H1 (cell line): ENCODE measurements at regions not wholly inside any gene's neighbourhood (a gene's known extent, or its start where the extent isn't known, plus 50 kb on each side); places are given as distances from the start of the nearest gene placed in this dataset.

Source experiments
- CTCF ChIA-PET: fragments of 300-600 bp; sonication (Branson Sonifier 250); formaldehyde crosslinking; loops from one replicate; lab custom pipeline; 2021; ENCODE audit not compliant: partially characterized antibody; lab: Charles Lee
- POLR2A ChIA-PET: fragments of 300-600 bp; sonication (Branson Sonifier 250); formaldehyde crosslinking; loops from one replicate; lab custom pipeline; 2021; ENCODE audit warnings: inconsistent platforms; ENCODE audit not compliant: partially characterized antibody; lab: Charles Lee
- DNase-seq, 2 experiments: peaks; one replicate each; pipeline versions ENCODE4 v3.0.0 to v3.0.0-alpha.2; 2010 to 2022; ENCODE audit warnings: low spot score in 2 of 2, low read depth in 1 of 2, mixed read lengths in 1 of 2
- FAIRE-seq: peaks from 2 replicates; lab custom pipeline; 2011; peaks lifted over from hg19 to GRCh38; lab: Jason Lieb, UNC
- H2AFZ ChIP-seq: 2 replicates; pipeline ENCODE4 v1.8.1; 2012; ENCODE audit warnings: low read length, inconsistent platforms
- H2AK5ac ChIP-seq: 2 replicates; pipeline ENCODE4 v1.6.1; 2013; ENCODE audit warnings: low read depth, low read length
- H2BK120ac ChIP-seq: replicated peaks from 2 replicates; pipeline ENCODE3; 2013; ENCODE audit warnings: low read depth, low read length, inconsistent platforms
- H2BK12ac ChIP-seq: 2 replicates; pipeline ENCODE4 v1.6.1; 2013; ENCODE audit warnings: low read depth, low read length
- H2BK15ac ChIP-seq: 2 replicates; pipeline ENCODE4 v1.6.1; 2013; ENCODE audit warnings: low read length
- H2BK20ac ChIP-seq: 2 replicates; pipeline ENCODE4 v1.6.1; 2013; ENCODE audit warnings: low read length
- H2BK5ac ChIP-seq: 2 replicates; pipeline ENCODE4 v1.6.1; 2013; ENCODE audit warnings: low read depth, low read length
- H3K14ac ChIP-seq: 2 replicates; pipeline ENCODE4 v1.6.1; 2013; ENCODE audit warnings: inconsistent platforms; ENCODE audit not compliant: insufficient read length
- H3K18ac ChIP-seq: 2 replicates; pipeline ENCODE4 v1.6.1; 2013; ENCODE audit warnings: low read length; ENCODE audit errors: extremely low read depth
- H3K23ac ChIP-seq: 2 replicates; pipeline ENCODE4 v1.6.1; 2013; ENCODE audit warnings: inconsistent platforms; ENCODE audit not compliant: insufficient read length
- H3K23me2 ChIP-seq: 2 replicates; pipeline ENCODE4 v1.6.1; 2013; ENCODE audit warnings: low read depth, low read length
- H3K27ac ChIP-seq: 2 replicates; pipeline ENCODE4 v1.6.1; 2011; ENCODE audit warnings: low read depth, low read length, inconsistent platforms
- H3K27me3 ChIP-seq, 4 experiments: replicated peaks in 1 of 4; 1 replicate in 1 of 4; 2 replicates in 3 of 4; pipeline versions ENCODE4 v1.6.1 to v1.8.1; 2011 to 2013; ENCODE audit warnings: low read length in 3 of 4, mild to moderate bottlenecking in 3 of 4, inconsistent platforms in 2 of 4, mixed read lengths in 2 of 4, moderate library complexity in 1 of 4; ENCODE audit not compliant: control insufficient read depth in 3 of 4, insufficient read depth in 3 of 4; ENCODE audit errors: extremely low read depth in 1 of 4
- H3K36me3 ChIP-seq, 4 experiments: 2 replicates each; pipeline versions ENCODE4 v1.6.1 to v1.8.1; 2011 to 2013; ENCODE audit warnings: mild to moderate bottlenecking in 4 of 4, low read length in 3 of 4, moderate library complexity in 2 of 4, control low read depth in 1 of 4, inconsistent platforms in 1 of 4; ENCODE audit not compliant: insufficient read depth in 4 of 4, control insufficient read depth in 2 of 4
- H3K4ac ChIP-seq: replicated peaks from 2 replicates; pipeline ENCODE3; 2013; ENCODE audit warnings: low read length, low read depth, mixed read lengths, inconsistent platforms; ENCODE audit not compliant: insufficient read length
- H3K4me1 ChIP-seq, 4 experiments: replicated peaks in 1 of 4; 1 replicate in 1 of 4; 2 replicates in 3 of 4; pipeline versions ENCODE4 v1.6.1 to v1.8.1; 2011 to 2013; ENCODE audit warnings: low read length in 3 of 4, inconsistent platforms in 2 of 4, mixed read lengths in 1 of 4; ENCODE audit not compliant: insufficient read depth in 4 of 4, control insufficient read depth in 3 of 4
- H3K4me2 ChIP-seq, 2 experiments: 2 replicates each; pipeline versions ENCODE4 v1.6.1 to v1.8.1; 2011 to 2013; ENCODE audit warnings: low read depth in 2 of 2, low read length in 2 of 2, control low read depth in 1 of 2, inconsistent platforms in 1 of 2, mild to moderate bottlenecking in 1 of 2; ENCODE audit not compliant: insufficient read depth in 1 of 2
- H3K4me3 ChIP-seq, 4 experiments: fragments of 200-600, 300-600 bp in 1 of 4; sonication (generic), shearing (Covaris generic), sonication (Bioruptor Twin) in 1 of 4; 2 replicates each; pipeline versions ENCODE4 v1.5.1 to v1.8.1; 2011 to 2016; ENCODE audit warnings: low read length in 4 of 4, low read depth in 3 of 4, control low read depth in 2 of 4, inconsistent platforms in 2 of 4, mild to moderate bottlenecking in 2 of 4, mixed read lengths in 1 of 4, moderate library complexity in 1 of 4; ENCODE audit not compliant: insufficient read depth in 2 of 4; ENCODE audit errors: extremely low read depth in 1 of 4
- H3K56ac ChIP-seq: replicated peaks from 2 replicates; pipeline ENCODE3; 2013; ENCODE audit warnings: low read depth, mild to moderate bottlenecking, mixed read lengths, low read length, inconsistent platforms; ENCODE audit not compliant: insufficient read length
- H3K79me1 ChIP-seq: 2 replicates; pipeline ENCODE4 v1.6.1; 2013; ENCODE audit warnings: low read depth, low read length, control low read depth
- H3K79me2 ChIP-seq, 2 experiments: 2 replicates each; pipeline versions ENCODE4 v1.6.1 to v1.8.1; 2012 to 2013; ENCODE audit warnings: low read length in 2 of 2, mild to moderate bottlenecking in 2 of 2, inconsistent platforms in 1 of 2; ENCODE audit not compliant: insufficient read depth in 2 of 2, control insufficient read depth in 1 of 2
- H3K9ac ChIP-seq, 4 experiments: replicated peaks in 1 of 4; 1 replicate in 1 of 4; 2 replicates in 3 of 4; pipeline versions ENCODE4 v1.6.1 to v1.8.1; 2011 to 2013; ENCODE audit warnings: low read depth in 3 of 4, low read length in 3 of 4, control low read depth in 2 of 4, mild to moderate bottlenecking in 2 of 4, moderate library complexity in 2 of 4, inconsistent platforms in 1 of 4; ENCODE audit errors: extremely low read depth in 1 of 4
- H3K9me3 ChIP-seq, 2 experiments: 2 replicates each; pipeline versions ENCODE4 v1.6.1 to v1.8.1; 2012 to 2013; ENCODE audit warnings: mild to moderate bottlenecking in 2 of 2, moderate library complexity in 2 of 2, control low read depth in 1 of 2, inconsistent platforms in 1 of 2, low read depth in 1 of 2, low read length in 1 of 2, mixed read lengths in 1 of 2; ENCODE audit not compliant: insufficient read depth in 2 of 2
- H4K20me1 ChIP-seq, 2 experiments: replicated peaks in 1 of 2; 2 replicates each; pipeline versions ENCODE3 to v1.8.1; 2011 to 2013; ENCODE audit warnings: inconsistent platforms in 2 of 2, low read length in 2 of 2, mild to moderate bottlenecking in 1 of 2; ENCODE audit not compliant: insufficient read depth in 2 of 2, control insufficient read depth in 1 of 2
- H4K5ac ChIP-seq: 2 replicates; pipeline ENCODE4 v1.6.1; 2013; ENCODE audit warnings: low read length, low read depth, mixed read lengths, inconsistent platforms; ENCODE audit not compliant: insufficient read length
- H4K8ac ChIP-seq: 2 replicates; pipeline ENCODE4 v1.8.0; 2013; ENCODE audit warnings: mild to moderate bottlenecking, moderate library complexity, low read length, inconsistent platforms; ENCODE audit not compliant: insufficient read depth; ENCODE audit errors: extremely low read depth
- H4K91ac ChIP-seq: replicated peaks from 2 replicates; pipeline ENCODE3; 2013; ENCODE audit warnings: low read length, mixed read lengths, inconsistent platforms; ENCODE audit not compliant: insufficient read length
- BACH1 ChIP-seq: IDR thresholded peaks from 2 replicates; pipeline ENCODE4 v1.6.1; 2012; ENCODE audit warnings: low read length, improper control_type of control experiment
- CHD1 ChIP-seq: IDR thresholded peaks from 2 replicates; pipeline ENCODE4 v1.6.1; 2012; ENCODE audit warnings: low read depth, low read length, improper control_type of control experiment
- EP300 ChIP-seq, 2 experiments: IDR thresholded peaks; 1 replicate in 1 of 2; 2 replicates in 1 of 2; pipeline ENCODE4 v1.6.1; 2011 to 2012; ENCODE audit warnings: low read depth in 2 of 2, low read length in 2 of 2, mild to moderate bottlenecking in 2 of 2, borderline replicate concordance in 1 of 2, inconsistent platforms in 1 of 2, moderate library complexity in 1 of 2
- FOSL1 ChIP-seq: IDR thresholded peaks from 2 replicates; pipeline ENCODE4 v1.6.1; 2011; ENCODE audit warnings: mild to moderate bottlenecking, low read depth, low read length, moderate library complexity; ENCODE audit not compliant: insufficient read depth
- GABPA ChIP-seq: IDR thresholded peaks from 2 replicates; pipeline ENCODE4 v1.6.1; 2011; ENCODE audit warnings: mild to moderate bottlenecking, low read length, moderate library complexity, borderline replicate concordance; ENCODE audit not compliant: insufficient read depth
- KDM5A ChIP-seq: fragments of 200-600 bp; IDR thresholded peaks from 2 replicates; pipeline ENCODE4 v1.7.1; 2012; ENCODE audit warnings: mild to moderate bottlenecking, low read length, inconsistent platforms, mixed read lengths
- RAD21 ChIP-seq, 2 experiments: IDR thresholded peaks in 1 of 2; conservative IDR thresholded peaks in 1 of 2; 2 replicates each; pipeline ENCODE4 v1.6.1; 2011; ENCODE audit warnings: low read depth in 2 of 2, low read length in 2 of 2, improper control_type of control experiment in 1 of 2, inconsistent platforms in 1 of 2, mild to moderate bottlenecking in 1 of 2, moderate library complexity in 1 of 2
- SAP30 ChIP-seq: fragments of 300-600 bp; sonication (generic); IDR thresholded peaks from 2 replicates; pipeline ENCODE4 v1.7.1; 2012; ENCODE audit warnings: low read length, moderate library complexity, mild to moderate bottlenecking, inconsistent platforms; ENCODE audit not compliant: insufficient read depth, insufficient replicate concordance
- SP2 ChIP-seq: IDR thresholded peaks from 2 replicates; pipeline ENCODE4 v1.6.1; 2012; ENCODE audit warnings: mild to moderate bottlenecking, low read length, inconsistent platforms
- SP4 ChIP-seq: IDR thresholded peaks from 2 replicates; pipeline ENCODE4 v1.6.1; 2012; ENCODE audit warnings: low read length, inconsistent platforms
- TAF7 ChIP-seq: optimal IDR thresholded peaks from 2 replicates; pipeline ENCODE3; 2011; ENCODE audit warnings: low read depth, mild to moderate bottlenecking, inconsistent platforms, low read length, moderate library complexity, borderline replicate concordance
- WGBS, 2 experiments: shearing (Covaris generic) in 1 of 2; methylation state at CpG; one replicate each; pipeline versions ENCODE4 v1.1.6 to v1.1.7; 2013 to 2015; ENCODE audit warnings: low lambda C conversion rate in 2 of 2, mixed read lengths in 2 of 2, inconsistent platforms in 1 of 2, low coverage in 1 of 2, missing lambda C conversion rate in 1 of 2; ENCODE audit not compliant: insufficient replicate concordance in 2 of 2, insufficient coverage in 1 of 2, insufficient read length in 1 of 2; ENCODE audit errors: extremely low coverage in 1 of 2, missing lambda C conversion rate in 1 of 2; 5-methylcytosine and 5-hydroxymethylcytosine counted together
- TF ChIP-seq, protein P1 (sequence below), 3 experiments: IDR thresholded peaks; 1 replicate in 2 of 3; 2 replicates in 1 of 3; pipeline versions ENCODE4 v1.5.1 to v1.6.1; 2011; ENCODE audit warnings: low read length in 3 of 3, mild to moderate bottlenecking in 3 of 3, inconsistent platforms in 2 of 3, low read depth in 1 of 3, moderate library complexity in 1 of 3; ENCODE audit not compliant: insufficient read depth in 1 of 3; ENCODE audit errors: control extremely low read depth in 1 of 3

DNA sequence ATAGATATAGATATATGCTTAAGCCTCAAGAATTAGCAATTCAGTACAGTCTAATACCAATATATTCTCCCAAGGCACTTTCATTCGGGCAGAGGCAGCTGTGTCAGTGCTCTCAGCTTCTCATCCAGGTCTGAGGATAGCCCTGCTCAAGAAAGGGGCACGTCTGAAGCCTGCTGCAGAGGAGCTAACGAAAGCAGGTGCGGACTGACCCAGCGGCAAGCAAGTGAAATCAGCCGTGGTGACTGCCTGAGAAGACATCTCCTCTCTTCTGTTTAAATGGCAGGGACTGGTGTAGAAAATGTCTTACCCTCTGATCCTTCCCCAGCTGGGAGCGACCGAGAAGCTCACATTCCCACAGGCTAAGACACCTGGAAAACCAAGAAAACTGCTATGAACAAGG is 468.6 kb downstream of the BRD1 start:
- H2BK12ac ChIP-seq: no peak overlapping the region
- ChIA-PET CTCF (interaction anchor here (0.7 kb wide), 1 partner anchor 84 kb away, joined by 3 read pairs; no protein-coding TSS in a partner anchor), POLR2A (no interaction called here)
- H3K9ac ChIP-seq: no peak overlapping the region
- H3K36me3 ChIP-seq: no peaks in the 10 kb centered on the region
- H3K23ac ChIP-seq: no peak overlapping the region
- H2BK15ac ChIP-seq: no peak overlapping the region
- H2BK20ac ChIP-seq: no peak overlapping the region
- H3K9me3 ChIP-seq: peaks cover 0 to 7% of the 10 kb centered on the region in 2 experiments; a peak in 1 of 4 replicates
- FAIRE-seq: no peak
- H3K56ac ChIP-seq: no peak overlapping the region
- H2AK5ac ChIP-seq: no peak overlapping the region
- H3K27ac ChIP-seq: no peak overlapping the region
- no peak overlapping the region for H3K4me2 ChIP-seq
- no peak overlapping the region for H2AFZ ChIP-seq
- H4K20me1 ChIP-seq: peaks cover 0 to 2% of the 10 kb centered on the region in 2 experiments
- no peak overlapping the region for H4K8ac ChIP-seq
- no peak overlapping the region for H4K5ac ChIP-seq
- H3K4ac ChIP-seq: no peak overlapping the region
- H4K91ac ChIP-seq: no peak overlapping the region
- no peak overlapping the region for H2BK5ac ChIP-seq
- no peaks in the 10 kb centered on the region for H3K79me1 ChIP-seq
- H3K23me2 ChIP-seq: no peaks in the 10 kb centered on the region
- no peak overlapping the region for H3K14ac ChIP-seq
- H3K4me1 ChIP-seq: no peaks in the 10 kb centered on the region
- H3K79me2 ChIP-seq: no peaks in the 10 kb centered on the region
- no peak overlapping the region for H3K18ac ChIP-seq
- WGBS, 2 experiments: 76% methylated on average over 8 of the region's 8 CpGs; no CpG with 5 or more reads in 1 of the 2 experiments
- no peaks in the 10 kb centered on the region for H3K27me3 ChIP-seq
- H3K4me3 ChIP-seq: no peak overlapping the region
- no peak overlapping the region for H2BK120ac ChIP-seq
- DNase-seq: peak in 1 of 2 experiments; percentile 29
- TF ChIP-seq TAF7: no peak
- TF ChIP-seq EP300 (IDR thresholded peaks at IDR 0.05; ENCODE audit: borderline replicate concordance in 1 of 2, low read depth in 2 of 2, low read length in 2 of 2): no peak
- TF ChIP-seq CHD1: no peak
- TF ChIP-seq SAP30: no peak
- TF ChIP-seq, protein P1, sequence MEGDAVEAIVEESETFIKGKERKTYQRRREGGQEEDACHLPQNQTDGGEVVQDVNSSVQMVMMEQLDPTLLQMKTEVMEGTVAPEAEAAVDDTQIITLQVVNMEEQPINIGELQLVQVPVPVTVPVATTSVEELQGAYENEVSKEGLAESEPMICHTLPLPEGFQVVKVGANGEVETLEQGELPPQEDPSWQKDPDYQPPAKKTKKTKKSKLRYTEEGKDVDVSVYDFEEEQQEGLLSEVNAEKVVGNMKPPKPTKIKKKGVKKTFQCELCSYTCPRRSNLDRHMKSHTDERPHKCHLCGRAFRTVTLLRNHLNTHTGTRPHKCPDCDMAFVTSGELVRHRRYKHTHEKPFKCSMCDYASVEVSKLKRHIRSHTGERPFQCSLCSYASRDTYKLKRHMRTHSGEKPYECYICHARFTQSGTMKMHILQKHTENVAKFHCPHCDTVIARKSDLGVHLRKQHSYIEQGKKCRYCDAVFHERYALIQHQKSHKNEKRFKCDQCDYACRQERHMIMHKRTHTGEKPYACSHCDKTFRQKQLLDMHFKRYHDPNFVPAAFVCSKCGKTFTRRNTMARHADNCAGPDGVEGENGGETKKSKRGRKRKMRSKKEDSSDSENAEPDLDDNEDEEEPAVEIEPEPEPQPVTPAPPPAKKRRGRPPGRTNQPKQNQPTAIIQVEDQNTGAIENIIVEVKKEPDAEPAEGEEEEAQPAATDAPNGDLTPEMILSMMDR (IDR thresholded peaks at IDR 0.05; ENCODE audit: control extremely low read depth in 1 of 3, insufficient read depth in 1 of 3, low read depth in 1 of 3, low read length in 3 of 3): no peak
- no peak for TF ChIP-seq KDM5A
- TF ChIP-seq GABPA: no peak
- no peak for TF ChIP-seq FOSL1
- TF ChIP-seq SP4: no peak
- TF ChIP-seq RAD21 (IDR thresholded peaks at IDR 0.05 in 1 of 2, conservative IDR thresholded peaks at IDR 0.05 in 1 of 2; ENCODE audit: low read depth in 2 of 2, low read length in 2 of 2): no peak
- TF ChIP-seq SP2: no peak
- TF ChIP-seq BACH1: no peak
